NT2/D1 (cell line): ENCODE measurements at regions not wholly inside any gene's neighbourhood (a gene's known extent, or its start where the extent isn't known, plus 50 kb on each side); places are given as distances from the start of the nearest gene placed in this dataset.

ENCODE experiments used
- DNase-seq: peaks from one replicate; pipeline ENCODE4 v3.0.0-alpha.2; 2011; ENCODE audit warnings: low read depth, low spot score
- H3K27me3 ChIP-seq: 2 replicates; pipeline ENCODE4 v1.6.0; 2011; ENCODE audit warnings: mild to moderate bottlenecking; ENCODE audit not compliant: insufficient read length, insufficient read depth
- H3K36me3 ChIP-seq: 2 replicates; pipeline ENCODE4 v1.6.1; 2011; ENCODE audit warnings: mild to moderate bottlenecking, low read length, mixed read lengths; ENCODE audit not compliant: insufficient read depth, insufficient read length
- H3K4me1 ChIP-seq: 2 replicates; pipeline ENCODE4 v1.5.1; 2011; ENCODE audit not compliant: insufficient read depth, insufficient read length
- H3K4me3 ChIP-seq: 2 replicates; pipeline ENCODE4 v1.5.1; 2011; ENCODE audit warnings: low read depth; ENCODE audit not compliant: insufficient read length
- H3K9ac ChIP-seq: 2 replicates; pipeline ENCODE4 v1.6.0; 2011; ENCODE audit warnings: low read depth; ENCODE audit not compliant: insufficient read length
- H3K9me3 ChIP-seq: 2 replicates; pipeline ENCODE4 v1.5.1; 2011; ENCODE audit warnings: mild to moderate bottlenecking, low read length; ENCODE audit not compliant: insufficient read depth
- SUZ12 ChIP-seq: IDR thresholded peaks from 2 replicates; pipeline ENCODE4 v1.6.1; 2011; ENCODE audit not compliant: insufficient read length, insufficient read depth; ENCODE audit errors: extremely low read depth
- YY1 ChIP-seq: IDR thresholded peaks from 2 replicates; pipeline ENCODE4 v1.6.1; 2011; ENCODE audit not compliant: insufficient read length, insufficient read depth
- ZNF274 ChIP-seq: IDR thresholded peaks from 2 replicates; pipeline ENCODE4 v1.6.1; 2011; ENCODE audit warnings: mild to moderate bottlenecking, low read depth, low read length

DNA sequence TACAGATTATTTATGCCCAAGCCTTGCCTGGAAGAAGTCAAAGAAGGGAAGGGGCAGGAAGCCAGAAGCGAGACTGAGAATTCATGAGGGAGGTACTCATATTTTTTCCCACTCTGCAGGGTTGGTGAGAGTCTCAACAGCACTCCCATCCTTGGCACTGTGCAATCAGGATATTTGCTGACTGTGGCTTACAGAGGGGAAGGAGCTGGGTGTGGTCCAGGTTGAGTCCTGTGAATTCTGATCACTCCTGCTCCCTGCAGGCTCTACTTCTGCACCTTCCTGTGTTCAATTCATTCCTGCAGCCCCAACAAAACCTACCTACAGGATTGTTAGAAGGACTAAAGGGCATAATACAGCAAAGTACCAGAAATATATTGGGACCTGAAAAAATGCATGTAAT, 530.5 kb downstream of the INSC start:
- Histone ChIP-seq H3K27me3 (no peaks in the 10 kb centered on the region), H3K36me3 (no peaks in the 10 kb centered on the region), H3K9ac (no peak overlapping the region), H3K4me1 (no peaks in the 10 kb centered on the region), H3K9me3 (no peaks in the 10 kb centered on the region), H3K4me3 (no peak overlapping the region)
- DNase-seq: no peak
- TF ChIP-seq SUZ12 (no peak), YY1 (no peak), ZNF274 (no peak)

DNA sequence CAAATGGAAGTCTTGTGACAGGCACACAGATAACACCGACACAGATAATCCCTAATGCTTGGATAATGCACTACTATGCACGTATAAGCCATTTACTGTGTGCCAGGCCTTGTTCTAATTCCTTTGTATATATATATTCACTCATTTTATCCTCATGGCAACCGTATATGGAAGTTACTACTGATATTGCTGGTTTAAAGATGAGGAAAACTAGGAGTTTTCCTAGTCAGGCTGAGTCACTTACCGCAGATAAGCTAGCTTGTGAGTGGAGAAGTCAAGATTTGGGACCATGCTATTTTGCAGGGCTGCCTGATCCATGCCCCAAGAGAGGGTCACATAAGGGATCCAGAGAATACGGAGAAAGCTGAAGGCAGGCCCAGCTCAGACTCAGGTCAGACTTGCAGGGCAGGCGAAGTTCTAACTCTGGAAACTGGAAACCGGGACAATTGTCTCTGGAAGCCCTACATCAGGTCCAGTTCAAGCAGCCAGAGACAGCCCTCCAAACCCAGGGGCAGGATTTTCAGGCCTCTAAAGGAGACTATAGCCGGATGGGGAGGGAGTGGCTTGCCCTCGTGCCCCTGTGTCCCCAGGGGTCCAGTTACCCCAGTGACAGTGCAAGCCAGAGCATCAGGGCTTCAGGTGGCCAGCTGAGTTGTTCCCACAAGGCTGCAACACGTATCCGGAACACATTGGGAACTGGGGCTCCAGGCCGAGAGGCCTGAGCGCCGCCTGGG, 534.8 kb downstream of the INSC start:
- TF ChIP-seq YY1: no peak
- TF ChIP-seq ZNF274: no peak
- TF ChIP-seq SUZ12: no peak
- Histone ChIP-seq H3K36me3 (no peaks in the 10 kb centered on the region), H3K9me3 (no peaks in the 10 kb centered on the region), H3K4me3 (no peak overlapping the region), H3K9ac (no peak overlapping the region), H3K27me3 (no peaks in the 10 kb centered on the region), H3K4me1 (no peaks in the 10 kb centered on the region)
- DNase-seq: no peak

DNA sequence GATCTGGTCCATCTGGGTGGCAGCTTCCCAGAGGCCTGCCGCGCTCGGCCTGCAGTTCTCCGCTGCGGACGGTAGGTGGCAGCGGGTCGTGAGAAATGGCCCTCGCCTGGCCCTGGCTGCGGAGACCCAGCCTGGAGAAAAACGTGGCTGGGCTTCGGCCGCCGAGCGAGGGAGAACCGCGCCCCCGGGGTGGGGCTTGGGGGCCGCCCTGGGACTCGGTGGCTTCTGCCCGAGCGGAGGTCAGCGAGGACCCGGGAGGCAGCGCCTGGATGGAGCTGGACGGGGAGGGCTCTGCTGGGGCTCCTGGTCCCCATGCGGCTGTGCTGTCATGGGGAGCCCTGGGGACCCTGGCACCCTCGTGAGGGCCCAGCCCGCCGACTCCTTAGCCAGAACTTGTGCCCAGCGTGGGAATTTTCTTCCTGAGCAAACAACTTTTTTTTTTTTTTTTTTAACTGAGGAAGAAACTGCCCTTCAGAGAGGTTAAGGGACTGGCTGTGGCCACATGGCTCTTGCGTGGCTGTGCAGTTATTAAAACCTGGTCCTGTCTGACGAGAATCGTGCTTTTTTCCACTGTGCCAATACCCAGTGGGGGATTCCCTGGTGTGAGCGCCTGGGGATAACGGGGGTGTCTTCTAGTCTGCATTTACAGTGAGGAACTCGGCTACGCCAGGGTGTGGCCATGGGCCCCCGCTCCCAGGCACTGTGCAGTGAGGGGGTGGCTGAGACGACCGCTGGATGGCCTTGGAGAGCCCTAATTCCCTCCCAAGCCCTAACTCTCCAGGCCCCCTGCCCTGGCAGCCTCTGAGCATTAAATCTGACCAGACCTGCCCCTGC, 535.6 kb downstream of the INSC start:
- peak overlapping the region; percentile 19 for H3K4me3 ChIP-seq
- H3K27me3 ChIP-seq: no peaks in the 10 kb centered on the region
- DNase-seq: peak; percentile 85
- H3K36me3 ChIP-seq: no peaks in the 10 kb centered on the region
- H3K9ac ChIP-seq: peak overlapping the region; percentile 67
- no peaks in the 10 kb centered on the region for H3K9me3 ChIP-seq
- TF ChIP-seq ZNF274: no peak
- TF ChIP-seq SUZ12: no peak
- TF ChIP-seq YY1: no peak
- no peaks in the 10 kb centered on the region for H3K4me1 ChIP-seq

DNA sequence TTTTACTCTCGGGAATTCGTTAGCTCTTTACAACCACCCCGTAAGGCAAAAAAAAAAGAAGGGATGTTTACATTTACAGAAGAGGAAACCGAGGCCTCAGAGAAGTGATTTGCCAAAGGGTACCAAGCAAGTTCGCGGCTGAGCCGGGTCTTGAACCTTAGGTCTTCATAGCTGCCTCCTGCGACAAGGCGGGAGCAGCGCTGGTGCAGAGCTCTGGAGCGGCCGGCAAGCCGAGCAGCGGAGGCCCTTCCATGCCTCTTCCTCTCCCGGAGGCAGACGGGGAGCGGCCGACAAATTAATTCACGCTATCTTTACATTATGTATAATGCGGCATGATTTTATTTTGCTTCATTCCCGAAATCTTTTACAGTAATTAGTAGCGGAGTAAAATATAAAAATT, 536.3 kb downstream of the INSC start:
- H3K4me3 ChIP-seq: no peak overlapping the region
- H3K9ac ChIP-seq: no peak overlapping the region
- no peaks in the 10 kb centered on the region for H3K9me3 ChIP-seq
- H3K36me3 ChIP-seq: no peaks in the 10 kb centered on the region
- no peaks in the 10 kb centered on the region for H3K4me1 ChIP-seq
- H3K27me3 ChIP-seq: no peaks in the 10 kb centered on the region
- no peak for DNase-seq
- TF ChIP-seq SUZ12 (no peak), ZNF274 (no peak), YY1 (no peak)

DNA sequence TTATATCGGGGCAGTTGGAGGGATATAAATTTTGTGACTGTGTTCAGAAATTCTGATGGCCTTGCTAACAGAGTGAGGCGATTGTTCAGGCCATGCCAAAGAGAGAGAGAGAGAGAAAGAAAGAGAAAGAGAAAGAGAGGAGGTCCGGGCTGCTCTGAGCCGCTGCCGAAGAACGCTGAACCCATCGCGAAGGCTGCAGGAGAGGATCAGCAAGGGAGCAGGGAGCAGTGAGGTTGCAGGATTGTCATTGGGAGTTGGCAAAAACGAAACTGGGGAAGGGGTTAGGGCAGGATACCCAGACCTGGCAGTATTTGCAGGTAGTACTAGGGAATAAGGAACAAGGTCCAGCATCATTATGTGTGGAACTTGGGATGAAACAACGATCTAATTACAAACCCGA, 537.1 kb downstream of the INSC start:
- Histone ChIP-seq H3K9ac (no peak overlapping the region), H3K27me3 (no peaks in the 10 kb centered on the region), H3K4me1 (no peaks in the 10 kb centered on the region), H3K36me3 (no peaks in the 10 kb centered on the region), H3K9me3 (no peaks in the 10 kb centered on the region), H3K4me3 (no peak overlapping the region)
- TF ChIP-seq YY1 (no peak), ZNF274 (no peak), SUZ12 (no peak)
- no peak for DNase-seq

DNA sequence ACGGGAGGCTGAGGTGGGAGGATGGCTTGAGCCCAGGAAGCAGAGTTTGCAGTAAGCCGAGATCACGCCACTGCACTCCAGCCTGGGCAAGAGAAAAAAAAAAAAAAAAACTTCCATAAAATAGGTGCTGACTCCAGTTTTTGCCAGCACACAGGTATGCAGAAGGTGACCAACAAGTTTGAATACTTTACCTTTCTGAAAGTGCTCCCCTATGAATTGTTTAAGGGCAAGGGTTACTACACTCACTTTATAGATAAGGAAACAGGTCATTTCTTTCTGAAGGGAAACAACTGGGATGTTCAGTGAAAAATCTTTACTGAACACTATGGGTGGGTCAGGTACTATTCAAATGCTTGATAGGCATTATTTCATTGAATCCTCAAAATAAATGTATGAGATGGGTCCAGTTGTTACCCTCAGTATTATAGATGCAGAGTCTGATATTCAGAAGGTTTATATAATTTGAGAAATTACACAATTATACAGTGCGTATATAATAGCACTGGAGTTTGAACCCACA, 538.5 kb downstream of the INSC start:
- no peaks in the 10 kb centered on the region for H3K9me3 ChIP-seq

DNA sequence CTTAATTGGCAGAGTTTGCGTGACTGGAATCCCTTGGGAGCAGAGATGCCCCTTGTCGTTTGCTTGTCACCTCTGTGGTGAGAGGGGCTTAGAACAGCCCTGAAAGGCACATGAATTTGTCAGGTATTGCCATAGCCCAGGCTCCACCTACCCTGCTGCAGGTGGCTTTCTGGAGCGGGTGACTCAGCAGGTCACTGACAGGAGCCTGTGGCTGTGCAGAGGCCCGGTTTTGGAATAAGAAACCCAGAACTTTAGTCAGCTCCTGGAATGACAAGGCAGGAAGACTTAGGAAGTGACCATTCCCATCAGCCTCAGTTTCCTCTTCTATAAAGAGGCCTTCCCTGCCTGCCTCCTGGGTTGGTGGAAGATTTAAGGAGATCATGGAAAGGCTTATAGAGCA, 539.7 kb downstream of the INSC start:
- H3K4me1 ChIP-seq: no peaks in the 10 kb centered on the region
- no peak for TF ChIP-seq SUZ12
- TF ChIP-seq ZNF274: no peak
- no peak for TF ChIP-seq YY1

More for the DNA sequence above, 538.5 kb downstream of the INSC start:
- no peak overlapping the region for H3K9ac ChIP-seq
- H3K4me3 ChIP-seq: no peak overlapping the region
- no peaks in the 10 kb centered on the region for H3K36me3 ChIP-seq
- TF ChIP-seq SUZ12 (no peak), ZNF274 (no peak), YY1 (no peak)
- no peaks in the 10 kb centered on the region for H3K4me1 ChIP-seq
- H3K27me3 ChIP-seq: no peaks in the 10 kb centered on the region
- no peak for DNase-seq

More for the DNA sequence above, 539.7 kb downstream of the INSC start:
- H3K4me3 ChIP-seq: no peak overlapping the region
- no peaks in the 10 kb centered on the region for H3K27me3 ChIP-seq
- no peak overlapping the region for H3K9ac ChIP-seq
- DNase-seq: no peak
- no peaks in the 10 kb centered on the region for H3K9me3 ChIP-seq
- H3K36me3 ChIP-seq: no peaks in the 10 kb centered on the region
